HG03103 (cell line): ENCODE measurements at regions not wholly inside any gene's neighbourhood (a gene's known extent, or its start where the extent isn't known, plus 50 kb on each side); places are given as distances from the start of the nearest gene placed in this dataset.

Source experiments
- ATAC-seq: cut with Tn5 transposase; IDR thresholded peaks from one replicate; pipeline ENCODE4 v1.9.1; 2021; ENCODE audit warnings: low read depth; ENCODE audit not compliant: unreplicated experiment

DNA sequence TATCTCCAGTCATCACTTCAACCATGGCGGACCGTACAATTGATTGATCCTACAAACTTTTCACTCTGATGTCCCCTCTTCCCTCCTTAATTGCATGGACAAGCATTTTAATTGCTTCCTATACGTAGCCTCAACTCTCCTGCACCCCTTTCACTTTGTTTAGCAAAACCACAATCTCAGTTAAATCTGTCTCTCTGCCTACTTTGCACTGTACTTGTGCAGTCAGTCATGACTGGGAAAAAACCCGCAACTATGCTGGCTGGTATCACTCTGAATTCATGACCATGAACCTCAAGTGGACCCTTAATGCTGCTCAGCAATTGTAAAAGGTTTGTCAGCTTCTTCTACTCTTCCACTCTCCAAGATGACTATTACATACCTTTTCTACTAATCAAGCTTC is 51.7 kb upstream of the AFF2 start:
- no peak for ATAC-seq
